Ectodermal cell (in vitro differentiated cells): ENCODE measurements at regions not wholly inside any gene's neighbourhood (a gene's known extent, or its start where the extent isn't known, plus 50 kb on each side); places are given as distances from the start of the nearest gene placed in this dataset.
"Not testable (repeated sequence)": the region's sequence is repeated elsewhere in the genome, so short reads cannot be mapped to it uniquely, and the experiment has no call there.

ENCODE experiments used
- H3K27ac ChIP-seq: 2 replicates; pipeline ENCODE4 v1.7.0; 2013; ENCODE audit warnings: mild to moderate bottlenecking, low read depth, low read length; ENCODE audit not compliant: insufficient read depth, poor library complexity, severe bottlenecking
- H3K27me3 ChIP-seq: 2 replicates; pipeline ENCODE4 v1.7.0; 2013; ENCODE audit warnings: mild to moderate bottlenecking, low read length; ENCODE audit not compliant: insufficient read depth, control insufficient read depth, poor library complexity, severe bottlenecking
- H3K36me3 ChIP-seq: one replicate; pipeline ENCODE4 v1.7.0; 2013; ENCODE audit warnings: low read length; ENCODE audit not compliant: control insufficient read depth, insufficient read depth
- H3K4me1 ChIP-seq: one replicate; pipeline ENCODE4 v1.7.0; 2013; ENCODE audit warnings: low read length; ENCODE audit not compliant: control insufficient read depth, insufficient read depth
- H3K4me3 ChIP-seq: 2 replicates; pipeline ENCODE4 v1.7.0; 2013; ENCODE audit warnings: low read depth, low read length, control low read depth; ENCODE audit not compliant: insufficient read depth
- H3K9me3 ChIP-seq: 2 replicates; pipeline ENCODE4 v1.7.0; 2013; ENCODE audit warnings: mild to moderate bottlenecking, low read length, moderate library complexity; ENCODE audit not compliant: control insufficient read depth
- WGBS, 2 experiments: methylation state at CpG; one replicate each; pipeline ENCODE4 v1.1.7; 2013; ENCODE audit warnings: missing lambda C conversion rate in 2 of 2; 5-methylcytosine and 5-hydroxymethylcytosine counted together

GRCh38 chr4:55028196-55028595, 97.2 kb downstream of the KDR start:
- H3K27me3 ChIP-seq: no peaks in the 10 kb centered on the region
- H3K4me1 ChIP-seq: peaks cover 12% of the 10 kb centered on the region
- no peaks in the 10 kb centered on the region for H3K36me3 ChIP-seq
- no peaks in the 10 kb centered on the region for H3K9me3 ChIP-seq
- no peak overlapping the region for H3K4me3 ChIP-seq
- WGBS, 2 experiments: 87 to 92% methylated on average over 9 of the region's 9 CpGs
- no peak overlapping the region for H3K27ac ChIP-seq

- Histone ChIP-seq H3K4me3 (no peak overlapping the region), H3K36me3 (no peaks in the 10 kb centered on the region), H3K27me3 (no peaks in the 10 kb centered on the region), H3K27ac (no peak overlapping the region), H3K9me3 (no peaks in the 10 kb centered on the region), H3K4me1 (peaks cover 6% of the 10 kb centered on the region)
- WGBS, 2 experiments: 98 to 100% methylated on average over 2 of the region's 2 CpGs
Measured at GRCh38 chr4:55027596-55027995, 97.8 kb downstream of the KDR start.

- H3K36me3 ChIP-seq, H3K27ac ChIP-seq, H3K4me3 ChIP-seq, H3K9me3 ChIP-seq, H3K27me3 ChIP-seq: not testable (repeated sequence)
- H3K4me1 ChIP-seq: peaks cover 14% of the 10 kb centered on the region
- 90 to 96% methylated on average over 6 of the region's 6 CpGs for WGBS, 2 experiments
Measured at GRCh38 chr4:55025456-55025855, 99.9 kb downstream of the KDR start.

GRCh38 chr4:55023030-55023429, 102.4 kb downstream of the KDR start:
- WGBS, 2 experiments: no CpG with 5 or more reads among the region's 2 CpGs
- Histone ChIP-seq H3K36me3 (no peaks in the 10 kb centered on the region), H3K4me1 (peaks cover 20% of the 10 kb centered on the region), H3K9me3 (no peaks in the 10 kb centered on the region), H3K27ac (no peak overlapping the region), H3K4me3 (no peak overlapping the region), H3K27me3 (no peaks in the 10 kb centered on the region)

GRCh38 chr4:55021214-55021613, 104.2 kb downstream of the KDR start:
- no peaks in the 10 kb centered on the region for H3K9me3 ChIP-seq
- H3K27ac ChIP-seq: peak overlapping the region; percentile 62
- H3K4me1 ChIP-seq: peaks cover 20% of the 10 kb centered on the region
- H3K27me3 ChIP-seq: no peaks in the 10 kb centered on the region
- H3K4me3 ChIP-seq: no peak overlapping the region
- WGBS, 2 experiments: 28 to 50% methylated on average over 1 of the region's 1 CpG
- H3K36me3 ChIP-seq: no peaks in the 10 kb centered on the region

- no peak overlapping the region for H3K27ac ChIP-seq
- H3K27me3 ChIP-seq: no peaks in the 10 kb centered on the region
- peaks cover 20% of the 10 kb centered on the region for H3K4me1 ChIP-seq
- H3K4me3 ChIP-seq: no peak overlapping the region
- 89 to 93% methylated on average over 2 of the region's 2 CpGs for WGBS, 2 experiments
- H3K9me3 ChIP-seq: no peaks in the 10 kb centered on the region
- H3K36me3 ChIP-seq: no peaks in the 10 kb centered on the region
Measured at GRCh38 chr4:55020131-55020530, 105.3 kb downstream of the KDR start.

- H3K36me3 ChIP-seq: no peaks in the 10 kb centered on the region
- WGBS, 2 experiments: 63 to 73% methylated on average over 2 of the region's 2 CpGs
- H3K27ac ChIP-seq: no peak overlapping the region
- H3K27me3 ChIP-seq: no peaks in the 10 kb centered on the region
- no peaks in the 10 kb centered on the region for H3K9me3 ChIP-seq
- H3K4me3 ChIP-seq: no peak overlapping the region
- peaks cover 20% of the 10 kb centered on the region for H3K4me1 ChIP-seq
Measured at GRCh38 chr4:55018978-55019377, 106.4 kb downstream of the KDR start.

- H3K4me3 ChIP-seq: no peak overlapping the region
- H3K27ac ChIP-seq: no peak overlapping the region
- no peaks in the 10 kb centered on the region for H3K36me3 ChIP-seq
- peaks cover 20% of the 10 kb centered on the region for H3K4me1 ChIP-seq
- WGBS, 2 experiments: 97 to 100% methylated on average over 1 to 2 of the region's 2 CpGs
- no peaks in the 10 kb centered on the region for H3K27me3 ChIP-seq
- no peaks in the 10 kb centered on the region for H3K9me3 ChIP-seq
Measured at GRCh38 chr4:55018521-55018920, 106.9 kb downstream of the KDR start.

GRCh38 chr4:55017406-55017805, 108.0 kb downstream of the KDR start:
- 93 to 95% methylated on average over 4 of the region's 4 CpGs for WGBS, 2 experiments

GRCh38 chr4:55016131-55016530, 109.3 kb downstream of the KDR start:
- Histone ChIP-seq H3K27ac (no peak overlapping the region), H3K4me3 (no peak overlapping the region), H3K9me3 (no peaks in the 10 kb centered on the region), H3K36me3 (no peaks in the 10 kb centered on the region), H3K27me3 (no peaks in the 10 kb centered on the region), H3K4me1 (peaks cover 22% of the 10 kb centered on the region)
- WGBS, 2 experiments: 93% methylated on average over 2 of the region's 2 CpGs

More at GRCh38 chr4:55017406-55017805, 108.0 kb downstream of the KDR start:
- Histone ChIP-seq H3K36me3 (no peaks in the 10 kb centered on the region), H3K27ac (no peak overlapping the region), H3K4me1 (peaks cover 26% of the 10 kb centered on the region), H3K4me3 (no peak overlapping the region), H3K27me3 (no peaks in the 10 kb centered on the region), H3K9me3 (no peaks in the 10 kb centered on the region)

GRCh38 chr4:55014876-55015275, 110.5 kb downstream of the KDR start:
- Histone ChIP-seq H3K27me3 (no peaks in the 10 kb centered on the region), H3K9me3 (no peaks in the 10 kb centered on the region), H3K4me3 (no peak overlapping the region), H3K27ac (no peak overlapping the region), H3K36me3 (no peaks in the 10 kb centered on the region), H3K4me1 (peaks cover 12% of the 10 kb centered on the region)
- 78 to 88% methylated on average over 2 of the region's 2 CpGs for WGBS, 2 experiments
